Lung (tissue), 11 donors: ENCODE measurements at regions not wholly inside any gene's neighbourhood (a gene's known extent, or its start where the extent isn't known, plus 50 kb on each side); places are given as distances from the start of the nearest gene placed in this dataset.
"Not testable (repeated sequence)": the region's sequence is repeated elsewhere in the genome, so short reads cannot be mapped to it uniquely, and the experiment has no call there.

Experiments used
- ATAC-seq: fragments of 200-7000 bp; cut with Tn5 transposase; one replicate; pipeline ENCODE4 v1.9.1; 2020; ENCODE audit warnings: moderate number of reproducible peaks; ENCODE audit not compliant: insufficient read depth, low FRiP score
- DNase-seq, 3 donors: peaks; one replicate each; pipeline ENCODE4 v3.0.0-alpha.2; 2013 to 2017
- H3K27ac ChIP-seq, 2 donors: one replicate each; pipeline ENCODE4 v1.5.1; 2013; ENCODE audit warnings: mild to moderate bottlenecking in 2 of 2, moderate library complexity in 2 of 2, control low read depth in 1 of 2, inconsistent platforms in 1 of 2, low read depth in 1 of 2, low read length in 1 of 2
- H3K27me3 ChIP-seq, 3 donors: one replicate each; pipeline ENCODE4 v1.5.1; 2013; ENCODE audit warnings: low read length in 2 of 3; ENCODE audit not compliant: control insufficient read depth in 3 of 3, insufficient read depth in 3 of 3
- H3K36me3 ChIP-seq, 4 donors: one replicate each; pipeline ENCODE4 v1.5.1; 2013; ENCODE audit warnings: low read length in 4 of 4, mild to moderate bottlenecking in 1 of 4, moderate library complexity in 1 of 4; ENCODE audit not compliant: control insufficient read depth in 4 of 4, insufficient read depth in 4 of 4
- H3K4me1 ChIP-seq, 5 donors: one replicate each; pipeline ENCODE4 v1.5.1; 2013; ENCODE audit warnings: low read length in 5 of 5, mild to moderate bottlenecking in 2 of 5, moderate library complexity in 1 of 5; ENCODE audit not compliant: control insufficient read depth in 5 of 5, insufficient read depth in 5 of 5
- H3K4me3 ChIP-seq: one replicate; pipeline ENCODE4 v1.5.1; 2013; ENCODE audit warnings: mild to moderate bottlenecking, control low read depth, moderate library complexity
- H3K9ac ChIP-seq, 2 donors: one replicate each; pipeline ENCODE4 v1.5.1; 2013; ENCODE audit warnings: low read length in 2 of 2, control low read depth in 1 of 2; ENCODE audit not compliant: insufficient read depth in 1 of 2
- H3K9me3 ChIP-seq, 4 donors: one replicate each; pipeline ENCODE4 v1.5.1; 2013; ENCODE audit warnings: low read length in 3 of 4, mild to moderate bottlenecking in 1 of 4, moderate library complexity in 1 of 4; ENCODE audit not compliant: control insufficient read depth in 4 of 4, insufficient read depth in 3 of 4
- CTCF ChIP-seq: IDR thresholded peaks from 2 replicates; pipeline ENCODE4 v1.5.1; 2012; ENCODE audit warnings: mild to moderate bottlenecking; ENCODE audit errors: control extremely low read depth, extremely low read depth
- WGBS, 2 donors: extraction: QIAGEN DNeasy Blood & Tissue Kit; methylation state at CpG; one replicate each; pipeline ENCODE4 v1.1.7; 2013; 5-methylcytosine and 5-hydroxymethylcytosine counted together
- donor health status: control.
- donor health status: control.
- donor health status: Bipolar disorder and iron deficiency.
- donor health status: healthy.
- donor health status: DM: yes; HTN: yes; CAD: no.

- DNase-seq (no peak), ATAC-seq (no peak)
- Histone ChIP-seq H3K9me3 (peaks cover 0 to 2% (median 0%) of the 10 kb centered on the region in 4 donors), H3K36me3 (no peaks in the 10 kb centered on the region), H3K27ac (no peak overlapping the region), H3K4me1 (peaks cover 0 to 7% (median 0%) of the 10 kb centered on the region in 5 donors), H3K27me3 (peaks cover 0 to 4% (median 0%) of the 10 kb centered on the region in 3 donors), H3K9ac (no peak overlapping the region), H3K4me3 (no peak overlapping the region)
- WGBS, 2 donors, result 70 to 82% methylated on average over 1 of the region's 1 CpG
- TF ChIP-seq CTCF, result no peak
These were observed 123.0 kb downstream of the KDR start for GRCh38 chr4:55002431-55002830.

GRCh38 chr4:55001538-55001937, 123.9 kb downstream of the KDR start:
- no peak for ATAC-seq
- Histone ChIP-seq H3K9me3 (no peaks in the 10 kb centered on the region), H3K9ac (no peak overlapping the region), H3K4me3 (no peak overlapping the region), H3K27me3 (peaks cover 0 to 4% (median 0%) of the 10 kb centered on the region in 3 donors), H3K4me1 (peaks cover 0 to 7% (median 0%) of the 10 kb centered on the region in 5 donors), H3K36me3 (no peaks in the 10 kb centered on the region), H3K27ac (no peak overlapping the region)
- 75 to 77% methylated on average over 1 of the region's 1 CpG for WGBS, 2 donors
- no peak for DNase-seq
- TF ChIP-seq CTCF, result no peak

GRCh38 chr4:54999003-54999402, 126.4 kb downstream of the KDR start:
- H3K9ac ChIP-seq, result no peak overlapping the region

GRCh38 chr4:54993473-54994026, 131.8 kb downstream of the KDR start:
- H3K4me3 ChIP-seq, H3K36me3 ChIP-seq, H3K4me1 ChIP-seq, H3K9me3 ChIP-seq, H3K27me3 ChIP-seq, ATAC-seq, H3K9ac ChIP-seq, DNase-seq, H3K27ac ChIP-seq: not testable (repeated sequence)
- WGBS, 2 donors, result 89 to 91% methylated on average over 27 to 28 of the region's 28 CpGs

More at GRCh38 chr4:54999003-54999402, 126.4 kb downstream of the KDR start:
- DNase-seq, result peak; percentile 23 to 88 (median 82)
- H3K27ac ChIP-seq, result no peak overlapping the region
- H3K4me3 ChIP-seq, result no peak overlapping the region
- H3K27me3 ChIP-seq, result peaks cover 0 to 4% (median 0%) of the 10 kb centered on the region in 3 donors
- ATAC-seq, result no peak
- peaks cover 0 to 7% (median 0%) of the 10 kb centered on the region in 5 donors for H3K4me1 ChIP-seq
- H3K9me3 ChIP-seq, result peaks cover 0 to 2% (median 0%) of the 10 kb centered on the region in 4 donors
- no peak for TF ChIP-seq CTCF
- H3K36me3 ChIP-seq, result no peaks in the 10 kb centered on the region
